ENCODE measurements at regions not wholly inside any gene's neighbourhood (a gene's known extent, or its start where the extent isn't known, plus 50 kb on each side); places are given as distances from the start of the nearest gene placed in this dataset.
"Not testable (repeated sequence)": the region's sequence is repeated elsewhere in the genome, so short reads cannot be mapped to it uniquely, and the experiment has no call there.

- DNase-seq = no peak
Measured at GRCh38 chr2:241984658-241985057, 115.1 kb downstream of the RTP5 start.

DNA sequence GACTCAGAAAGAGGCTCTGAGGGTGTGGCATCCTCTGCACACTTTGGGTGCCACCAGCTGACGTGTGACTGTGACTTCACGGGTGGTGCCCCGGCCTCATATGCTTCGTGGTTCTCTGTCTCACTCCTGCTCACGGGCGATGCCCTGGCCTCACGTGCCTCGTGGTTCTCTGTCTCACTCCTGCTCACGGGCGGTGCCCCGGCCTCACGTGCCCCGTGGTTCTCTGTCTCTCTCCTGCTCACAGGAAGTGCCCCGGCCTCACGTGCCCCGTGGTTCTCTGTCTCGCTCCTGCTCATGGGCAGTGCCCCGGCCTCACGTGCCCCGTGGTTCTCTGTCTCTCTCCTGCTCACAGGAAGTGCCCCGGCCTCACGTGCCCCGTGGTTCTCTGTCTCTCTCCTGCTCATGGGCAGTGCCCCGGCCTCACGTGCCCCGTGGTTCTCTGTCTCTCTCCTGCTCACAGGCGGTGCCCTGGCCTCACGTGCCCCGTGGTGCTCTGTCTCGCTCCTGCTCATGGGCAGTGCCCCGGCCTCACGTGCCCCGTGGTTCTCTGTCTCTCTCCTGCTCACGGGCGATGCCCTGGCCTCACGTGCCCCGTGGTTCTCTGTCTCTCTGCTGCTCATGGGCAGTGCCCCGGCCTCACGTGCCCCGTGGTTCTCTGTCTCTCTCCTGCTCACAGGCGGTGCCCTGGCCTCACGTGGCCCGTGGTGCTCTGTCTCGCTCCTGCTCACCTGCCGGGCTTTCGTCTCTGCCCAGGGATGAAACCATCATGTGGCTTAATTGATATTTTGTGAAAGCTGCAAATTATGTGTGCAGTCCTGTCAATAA lies 115.8 kb downstream of the RTP5 start:
- not testable (repeated sequence) for DNase-seq

GRCh38 chr2:241985986-241986329 lies 116.4 kb downstream of the RTP5 start:
- DNase-seq = no peak

- no peak for DNase-seq
Measured at GRCh38 chr2:241986836-241987641, 117.5 kb downstream of the RTP5 start.

DNA sequence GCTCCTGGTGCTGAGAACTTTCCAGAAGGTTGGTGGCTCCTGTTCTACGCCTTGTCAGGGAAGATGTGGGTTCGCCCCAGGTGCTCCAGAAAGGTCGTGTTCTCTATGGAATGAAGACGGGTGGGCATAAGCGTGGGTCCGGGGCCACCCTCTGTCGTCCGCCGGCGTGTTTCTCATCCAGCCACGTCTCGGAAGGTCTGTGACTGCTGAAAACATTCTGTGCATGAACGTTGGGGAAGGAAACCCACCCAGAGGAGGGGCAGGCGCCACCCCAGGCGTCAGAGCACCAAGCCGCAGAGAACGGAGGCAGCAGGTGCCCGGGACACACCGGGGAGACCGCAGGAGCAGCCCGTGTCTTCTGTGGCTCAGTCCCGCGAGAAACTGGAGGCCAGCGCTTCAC lies 118.2 kb downstream of the RTP5 start:
- DNase-seq = no peak

- DNase-seq = no peak
Measured at GRCh38 chr2:241988146-241988545, 118.6 kb downstream of the RTP5 start.

DNA sequence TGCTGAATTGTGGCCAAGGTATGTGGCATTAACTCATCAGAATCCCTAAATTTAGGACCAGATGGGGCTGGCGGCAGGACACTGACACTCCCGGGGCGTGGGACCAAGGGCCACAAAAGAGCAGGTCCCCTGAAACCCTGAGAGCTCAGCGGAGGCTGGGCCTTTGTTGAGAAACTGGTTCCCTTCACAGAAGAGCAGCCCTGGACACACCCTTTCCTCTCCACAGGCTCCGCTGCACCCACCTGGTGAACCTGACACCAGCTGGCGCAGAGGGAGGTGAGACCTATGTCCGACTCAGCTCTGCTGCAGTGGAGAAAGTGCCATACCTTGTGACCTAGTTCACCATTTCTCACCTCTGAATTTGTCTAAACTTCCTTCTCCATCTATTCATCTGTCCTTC lies 119.5 kb downstream of the RTP5 start:
- DNase-seq = no peak

DNA sequence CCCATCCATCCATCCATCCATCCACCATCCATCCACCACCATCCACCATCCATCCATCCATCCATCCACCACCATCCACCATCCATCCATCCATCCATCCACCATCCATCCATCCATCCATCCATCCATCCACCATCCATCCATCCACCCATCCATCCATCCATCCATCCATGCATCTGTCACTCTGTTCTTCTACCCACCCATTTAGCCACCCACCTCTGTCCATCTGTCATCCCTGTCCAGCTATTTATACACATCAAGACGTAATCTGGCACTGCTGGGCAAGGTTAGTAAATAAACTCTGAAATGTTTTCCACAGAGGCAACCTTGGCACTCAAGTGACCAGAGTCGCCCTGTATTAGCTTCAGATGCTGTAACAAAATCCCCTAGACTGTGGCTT lies 120.9 kb downstream of the RTP5 start:
- DNase-seq = no peak

- no peak for DNase-seq
Measured at GRCh38 chr2:241991299-241991698, 121.8 kb downstream of the RTP5 start.

DNA sequence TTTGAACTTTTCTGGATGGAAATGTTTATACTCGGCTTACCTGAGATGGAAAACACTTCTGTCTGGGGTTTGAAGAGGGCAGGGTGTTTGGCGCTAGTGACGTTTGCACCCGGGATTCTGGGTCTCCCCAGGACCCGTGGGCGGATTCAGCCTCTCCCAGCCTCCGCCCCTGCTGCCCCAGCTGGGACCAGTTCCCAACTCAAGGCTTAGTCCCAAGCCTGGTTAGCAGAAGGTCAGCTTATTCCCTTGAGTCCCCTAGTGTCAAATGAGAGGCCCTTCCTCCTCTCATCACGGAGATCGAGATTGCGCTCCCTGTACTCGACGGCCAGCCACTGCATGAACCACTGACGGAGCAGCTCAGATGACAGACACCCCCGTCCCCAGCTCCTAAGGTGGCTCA lies 123.2 kb downstream of the RTP5 start:
- DNase-seq = no peak

DNA sequence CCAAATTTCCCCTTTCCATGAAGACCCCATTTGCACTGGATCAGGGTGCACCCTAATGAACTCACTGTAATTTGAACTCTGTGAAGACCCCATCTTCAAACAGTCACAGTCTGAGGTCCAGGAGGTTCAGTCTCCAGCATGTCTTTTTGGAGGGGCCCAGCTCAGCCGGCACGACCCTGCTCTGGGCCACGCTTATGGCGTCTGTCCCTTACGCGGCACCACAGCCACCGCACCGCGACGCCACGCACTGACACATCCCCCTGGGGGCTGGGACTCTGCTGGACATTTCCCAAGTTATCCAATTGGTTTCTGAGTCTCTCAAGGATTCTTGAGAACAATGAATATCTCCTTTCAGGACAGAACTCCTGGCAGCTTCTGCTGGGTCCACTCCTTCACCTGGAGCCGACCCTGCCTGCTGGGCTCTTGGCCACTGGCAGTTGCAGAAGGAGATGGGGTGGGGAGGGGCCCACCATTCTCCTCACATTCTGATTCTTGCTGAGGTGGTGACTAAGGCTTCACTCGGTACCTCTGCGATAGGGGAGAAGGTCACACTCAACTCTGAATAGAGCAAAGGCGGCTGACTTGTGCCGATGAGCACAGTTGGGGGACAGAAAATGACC lies 124.0 kb downstream of the RTP5 start:
- no peak for DNase-seq

DNA sequence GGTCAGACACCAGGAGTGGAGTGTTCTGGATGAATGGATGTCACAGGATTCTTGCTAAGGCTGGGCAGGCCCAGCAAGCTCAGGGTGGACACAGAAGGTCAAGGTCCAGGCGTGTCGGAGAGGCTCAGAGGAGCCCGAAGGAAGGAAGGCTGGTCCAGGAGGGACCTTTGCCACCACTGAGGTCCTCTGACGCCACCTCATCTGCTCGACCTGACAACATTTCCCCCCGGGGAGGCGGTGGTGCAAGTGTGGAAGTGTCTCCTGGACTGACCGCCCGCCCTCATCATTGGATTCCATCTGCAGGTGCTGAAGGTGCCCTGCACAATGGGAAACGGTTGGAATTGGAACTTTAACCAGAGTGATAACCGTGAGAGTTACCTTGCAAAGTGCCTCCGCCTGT lies 124.6 kb downstream of the RTP5 start:
- no peak for DNase-seq

GRCh38 chr2:241994556-241995213 lies 125.2 kb downstream of the RTP5 start:
- no peak for DNase-seq

DNA sequence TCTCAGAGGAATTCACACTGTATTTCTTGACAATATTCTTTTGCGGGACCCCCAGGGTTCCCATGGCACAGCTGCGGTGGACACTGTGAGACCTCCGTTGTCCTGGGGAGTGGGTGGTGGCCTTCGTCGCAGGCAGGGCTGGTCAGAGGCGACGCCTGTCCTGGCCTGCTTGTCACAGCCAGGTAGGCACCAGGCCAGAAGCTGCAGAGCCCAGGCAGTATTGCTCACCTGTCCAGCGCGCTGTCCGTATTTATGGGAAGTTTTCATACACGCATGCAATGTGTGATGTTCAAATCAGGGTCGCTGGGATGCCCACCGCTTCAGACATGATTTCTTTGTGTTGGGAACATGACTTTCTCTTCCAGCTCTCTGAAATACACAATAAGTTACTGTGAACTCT lies 126.6 kb downstream of the RTP5 start:
- no peak for DNase-seq

GRCh38 chr2:241997017-241997416 lies 127.5 kb downstream of the RTP5 start:
- DNase-seq = no peak

DNA sequence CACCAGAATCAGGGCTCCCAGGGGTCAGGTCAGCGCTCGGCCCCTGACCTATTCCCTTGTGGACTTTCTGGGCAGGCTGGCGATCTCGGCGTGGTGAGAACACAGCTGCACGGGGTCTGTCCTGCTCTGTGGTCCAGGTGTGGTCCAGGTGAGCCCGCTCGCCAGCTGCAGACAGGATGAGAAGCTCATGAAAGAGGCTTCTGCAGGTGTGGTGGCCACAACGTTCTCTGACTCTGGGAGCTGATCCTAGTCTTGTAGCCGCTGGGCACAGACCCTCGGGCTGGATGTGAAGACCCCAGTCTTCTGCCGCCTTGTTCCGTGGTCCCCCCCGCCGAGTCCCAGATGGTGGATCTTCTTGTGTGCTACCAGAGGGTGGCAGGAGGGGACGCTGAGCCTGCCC lies 129.7 kb downstream of the RTP5 start:
- no peak for DNase-seq

DNA sequence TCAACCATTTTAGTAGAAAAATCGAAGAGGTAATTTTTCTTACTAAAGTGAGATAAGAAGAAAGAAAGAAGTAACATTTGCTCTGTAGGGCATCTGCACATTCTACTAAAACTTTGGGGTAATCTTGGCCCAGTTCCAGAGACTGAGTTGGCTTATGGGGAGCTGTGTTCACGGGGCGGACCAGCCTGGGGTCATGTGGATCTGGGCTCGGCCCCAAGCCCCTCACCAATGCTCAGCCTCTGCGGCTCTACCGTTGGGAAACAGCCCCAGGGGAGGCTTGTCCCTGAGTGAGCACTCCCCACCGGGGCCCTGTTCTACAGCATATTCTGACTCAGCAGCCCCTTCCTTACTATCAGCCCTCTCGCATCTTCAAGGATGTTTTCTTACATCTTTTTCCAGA lies 132.3 kb downstream of the RTP5 start:
- no peak for DNase-seq

GRCh38 chr2:242002944-242003343 lies 133.4 kb downstream of the RTP5 start:
- DNase-seq = no peak

DNA sequence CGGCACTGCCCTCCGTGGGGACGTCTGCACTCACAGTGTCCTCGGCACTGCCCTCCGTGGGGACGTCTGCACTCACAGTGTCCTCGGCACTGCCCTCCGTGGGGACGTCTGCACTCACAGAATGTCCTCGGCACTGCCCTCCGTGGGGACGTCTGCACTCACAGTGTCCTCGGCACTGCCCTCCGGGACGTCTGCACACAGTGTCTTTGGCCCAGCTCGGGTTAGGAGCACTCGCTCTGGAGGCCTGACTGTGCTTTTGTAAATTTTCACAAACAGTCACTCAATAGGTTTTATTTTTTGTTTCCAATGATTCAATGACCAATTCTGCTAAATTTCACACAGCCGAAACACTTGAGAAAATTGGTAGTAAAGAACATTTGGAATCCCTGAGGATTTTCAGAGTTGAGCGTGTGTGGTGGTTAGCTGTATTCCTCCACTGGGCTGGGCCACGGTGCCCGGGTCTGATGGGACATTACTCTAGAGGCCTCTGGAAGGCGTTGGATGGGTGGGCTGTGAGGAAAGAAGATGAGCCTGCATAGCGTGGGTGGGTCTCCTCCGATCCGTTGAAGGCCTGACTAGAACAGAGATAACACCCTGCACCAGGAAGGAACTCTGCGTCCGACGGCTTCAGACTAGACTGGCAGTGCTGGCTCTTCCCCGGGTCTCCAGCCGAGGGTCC lies 134.8 kb downstream of the RTP5 start:
- no peak for DNase-seq

GRCh38 chr2:242004902-242005230 lies 135.3 kb downstream of the RTP5 start:
- DNase-seq = no peak

DNA sequence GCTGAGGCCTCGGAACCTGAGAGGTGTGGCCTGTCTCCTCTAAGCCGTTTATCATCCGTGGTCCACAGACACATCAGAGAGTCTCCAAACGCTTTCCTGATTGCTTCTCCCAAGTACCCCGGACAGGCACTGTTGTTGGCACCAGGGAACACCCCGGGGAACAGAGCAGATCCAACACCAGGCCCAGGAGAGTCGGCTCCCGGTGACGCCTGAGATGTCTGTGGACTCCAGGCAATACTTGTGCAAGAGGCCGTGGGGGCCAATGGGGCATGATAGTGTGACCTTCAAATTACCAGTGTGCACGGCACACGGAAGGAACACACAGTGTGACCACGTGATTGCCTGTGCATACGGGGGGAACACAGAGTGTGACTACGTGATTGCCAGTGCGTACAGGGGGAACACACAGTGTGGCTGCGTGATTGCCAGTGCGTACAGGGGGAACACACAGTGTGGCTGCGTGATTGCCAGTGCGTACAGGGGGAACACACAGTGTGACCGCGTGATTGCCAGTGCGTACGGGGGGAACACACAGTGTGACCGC lies 136.6 kb downstream of the RTP5 start:
- not testable (repeated sequence) for DNase-seq

GRCh38 chr2:242008908-242009307 lies 139.4 kb downstream of the RTP5 start:
- DNase-seq = not testable (repeated sequence)

- DNase-seq = not testable (repeated sequence)
Measured at GRCh38 chr2:242009846-242010245, 140.3 kb downstream of the RTP5 start.

Measured in NCI-H1436 (cell line).